GM12891 (cell line): ENCODE measurements at regions not wholly inside any gene's neighbourhood (a gene's known extent, or its start where the extent isn't known, plus 50 kb on each side); places are given as distances from the start of the nearest gene placed in this dataset.
"Not testable (repeated sequence)": the region's sequence is repeated elsewhere in the genome, so short reads cannot be mapped to it uniquely, and the experiment has no call there.

Experiments used
- DNase-seq: peaks from one replicate; pipeline ENCODE4 v3.0.0; 2011; ENCODE audit warnings: low spot score; ENCODE audit not compliant: insufficient read length
- FAIRE-seq: peaks from 2 replicates; lab custom pipeline; 2011; peaks lifted over from hg19 to GRCh38; lab: Jason Lieb, UNC
- PAX5 ChIP-seq: IDR thresholded peaks from 2 replicates; pipeline ENCODE4 v1.6.1; 2011; ENCODE audit warnings: low read length, moderate library complexity, mild to moderate bottlenecking; ENCODE audit not compliant: insufficient read depth, severe bottlenecking
- POLR2A ChIP-seq: IDR thresholded peaks from 2 replicates; pipeline ENCODE4 v1.6.1; 2011; ENCODE audit warnings: low read depth, low read length, control low read depth
- POLR2AphosphoS5 ChIP-seq: IDR thresholded peaks from 2 replicates; pipeline ENCODE4 v1.6.1; 2011; ENCODE audit warnings: low read depth, low read length, control low read depth
- POU2F2 ChIP-seq: IDR thresholded peaks from 2 replicates; pipeline ENCODE4 v1.6.1; 2011; ENCODE audit warnings: low read depth, mild to moderate bottlenecking, control low read depth, low read length, moderate library complexity
- SPI1 ChIP-seq: IDR thresholded peaks from 2 replicates; pipeline ENCODE4 v1.6.1; 2011; ENCODE audit warnings: low read depth, low read length, control low read depth
- TAF1 ChIP-seq: IDR thresholded peaks from 2 replicates; pipeline ENCODE4 v1.6.1; 2011; ENCODE audit warnings: low read depth, low read length, control low read depth

- no peak for TF ChIP-seq SPI1
- no peak for TF ChIP-seq POLR2A
- TF ChIP-seq PAX5 = no peak
- no peak for TF ChIP-seq POU2F2
- no peak for TF ChIP-seq TAF1
- TF ChIP-seq POLR2AphosphoS5 = no peak
- FAIRE-seq = no peak
Measured at GRCh38 chr5:15304914-15305834, 194.8 kb upstream of the FBXL7 start.

GRCh38 chr5:15304066-15304731 lies 195.8 kb upstream of the FBXL7 start:
- no peak for DNase-seq
- TF ChIP-seq POLR2A = no peak
- no peak for TF ChIP-seq SPI1
- no peak for TF ChIP-seq POU2F2
- no peak for TF ChIP-seq POLR2AphosphoS5
- no peak for TF ChIP-seq PAX5
- no peak for TF ChIP-seq TAF1
- FAIRE-seq = no peak

More at GRCh38 chr5:15304914-15305834, 194.8 kb upstream of the FBXL7 start:
- no peak for DNase-seq

- TF ChIP-seq SPI1 = no peak
- no peak for TF ChIP-seq POU2F2
- no peak for TF ChIP-seq POLR2A
- TF ChIP-seq TAF1 = no peak
- TF ChIP-seq POLR2AphosphoS5 = no peak
- TF ChIP-seq PAX5 = no peak
- DNase-seq = no peak
- no peak for FAIRE-seq
Measured at GRCh38 chr5:15300141-15300540, 199.8 kb upstream of the FBXL7 start.

GRCh38 chr5:15290953-15291352 lies 209.0 kb upstream of the FBXL7 start:
- no peak for FAIRE-seq
- DNase-seq = no peak
- TF ChIP-seq POU2F2 (no peak), POLR2AphosphoS5 (no peak), PAX5 (no peak), POLR2A (no peak), TAF1 (no peak), SPI1 (no peak)

GRCh38 chr5:15286650-15287049 lies 213.3 kb upstream of the FBXL7 start:
- FAIRE-seq = no peak
- no peak for DNase-seq
- TF ChIP-seq POU2F2 (no peak), SPI1 (no peak), PAX5 (no peak), POLR2AphosphoS5 (no peak), TAF1 (no peak), POLR2A (no peak)

- TF ChIP-seq POU2F2 (no peak), PAX5 (no peak), TAF1 (no peak), POLR2A (no peak), POLR2AphosphoS5 (no peak), SPI1 (no peak)
- DNase-seq = no peak
- no peak for FAIRE-seq
Measured at GRCh38 chr5:15285901-15286583, 213.9 kb upstream of the FBXL7 start.

- no peak for FAIRE-seq
- no peak for TF ChIP-seq POU2F2
- TF ChIP-seq PAX5 = no peak
Measured at GRCh38 chr5:15284706-15285105, 215.3 kb upstream of the FBXL7 start.

GRCh38 chr5:15283076-15283475 lies 216.9 kb upstream of the FBXL7 start:
- TF ChIP-seq TAF1 (no peak), POLR2A (no peak), PAX5 (no peak), POU2F2 (no peak), SPI1 (no peak), POLR2AphosphoS5 (no peak)
- no peak for FAIRE-seq
- DNase-seq = no peak

More at GRCh38 chr5:15284706-15285105, 215.3 kb upstream of the FBXL7 start:
- no peak for DNase-seq

- TF ChIP-seq SPI1 (no peak), POLR2AphosphoS5 (no peak), TAF1 (no peak), PAX5 (no peak), POU2F2 (no peak), POLR2A (no peak)
- DNase-seq (no peak), FAIRE-seq (no peak)
Measured at GRCh38 chr5:15282611-15283010, 217.4 kb upstream of the FBXL7 start.

- not testable (repeated sequence) for FAIRE-seq, DNase-seq
Measured at GRCh38 chr5:15271596-15271995, 228.4 kb upstream of the FBXL7 start.
